DMS79 (cell line): ENCODE measurements at regions not wholly inside any gene's neighbourhood (a gene's known extent, or its start where the extent isn't known, plus 50 kb on each side); places are given as distances from the start of the nearest gene placed in this dataset.
"Not testable (repeated sequence)": the region's sequence is repeated elsewhere in the genome, so short reads cannot be mapped to it uniquely, and the experiment has no call there.

Experiments
- DNase-seq: peaks from one replicate; lab custom pipeline; 2025; lab: John Stamatoyannopoulos, UW

GRCh38 chr4:125591290-125591689, 276.5 kb downstream of the FAT4 start:
- DNase-seq, result no peak

- no peak for DNase-seq
Observed at GRCh38 chr4:125594056-125594602, 279.4 kb downstream of the FAT4 start.

- DNase-seq, result not testable (repeated sequence)
Observed at GRCh38 chr4:125605926-125606325, 291.2 kb downstream of the FAT4 start.

DNA sequence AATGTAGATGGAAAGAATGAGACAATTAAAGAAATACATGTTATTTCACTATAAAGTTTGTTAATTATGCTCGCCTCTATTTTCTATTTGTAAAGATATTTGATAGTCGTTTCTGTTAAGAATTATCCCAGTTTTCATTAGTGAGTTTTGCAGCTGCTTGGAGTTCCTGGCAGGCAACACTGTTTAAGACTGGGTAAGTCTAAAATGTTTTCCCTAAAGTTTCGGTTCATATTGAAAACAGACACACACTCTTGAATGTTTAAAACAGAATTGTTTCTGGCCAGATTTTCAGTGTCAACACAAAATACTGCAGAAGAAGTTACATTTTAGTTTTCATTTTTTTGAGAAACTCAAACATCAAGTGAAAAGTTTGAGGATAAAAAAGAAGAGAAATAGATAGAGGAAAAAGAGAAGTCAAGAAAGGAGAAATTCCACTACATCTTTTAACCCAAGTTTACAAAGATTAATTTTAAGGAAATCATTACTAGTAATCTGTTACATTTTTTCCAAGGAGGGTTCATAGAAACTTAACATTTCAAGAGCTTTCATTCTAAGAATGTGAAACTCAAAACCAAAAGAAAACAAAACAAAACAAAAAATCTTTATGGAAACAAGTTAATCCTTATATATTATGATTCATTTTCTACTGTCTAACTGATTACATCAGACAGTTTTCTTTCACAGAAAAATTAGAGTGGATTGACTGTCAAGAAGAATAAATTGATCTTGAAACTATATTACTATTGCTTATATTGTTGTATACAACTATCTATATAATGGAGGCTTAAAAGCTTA, 305.5 kb downstream of the FAT4 start:
- no peak for DNase-seq

GRCh38 chr4:125624951-125625350, 310.2 kb downstream of the FAT4 start:
- no peak for DNase-seq

DNA sequence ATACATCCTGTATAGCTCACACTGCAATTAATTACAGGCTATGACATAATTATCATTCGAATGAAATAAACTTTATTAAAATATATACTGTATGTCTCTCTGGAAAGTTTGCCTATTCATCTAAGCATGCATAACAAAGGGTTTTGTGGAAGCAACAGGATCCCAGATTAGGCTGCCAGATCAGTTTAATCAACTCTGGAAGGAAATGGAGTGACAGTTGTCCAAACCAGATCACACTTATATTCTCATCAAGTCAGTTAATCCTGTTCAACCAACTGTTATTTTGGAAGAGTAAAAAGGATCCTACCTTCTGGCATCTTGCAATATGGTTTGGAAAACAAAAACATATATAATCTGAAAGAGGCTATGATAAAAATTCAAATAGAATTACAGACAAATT, 312.2 kb downstream of the FAT4 start:
- no peak for DNase-seq

- no peak for DNase-seq
Observed at GRCh38 chr4:125639182-125639621, 324.4 kb downstream of the FAT4 start.

- no peak for DNase-seq
Observed at GRCh38 chr4:125641611-125642010, 326.9 kb downstream of the FAT4 start.

DNA sequence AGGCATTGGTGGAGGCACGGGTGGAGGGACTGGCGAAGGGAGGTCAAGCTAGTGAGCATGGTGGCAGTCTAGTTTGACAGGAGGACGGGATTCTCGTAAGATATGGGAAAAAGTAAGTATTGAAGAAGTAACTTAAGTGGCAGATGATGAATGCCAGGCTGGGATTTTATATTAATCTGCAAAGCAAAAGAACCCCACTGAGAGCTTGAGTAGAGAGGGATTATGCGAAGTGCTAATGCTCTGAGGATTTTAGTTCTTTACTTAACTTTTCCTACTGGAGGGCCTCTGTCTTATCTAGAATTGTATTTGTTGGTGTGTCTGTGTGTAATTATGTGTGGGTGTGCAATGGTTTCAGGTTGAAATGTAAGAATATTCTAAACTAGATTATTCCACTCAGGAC, 327.9 kb downstream of the FAT4 start:
- no peak for DNase-seq

- DNase-seq, result no peak
Observed at GRCh38 chr4:125649452-125649851, 334.7 kb downstream of the FAT4 start.

DNA sequence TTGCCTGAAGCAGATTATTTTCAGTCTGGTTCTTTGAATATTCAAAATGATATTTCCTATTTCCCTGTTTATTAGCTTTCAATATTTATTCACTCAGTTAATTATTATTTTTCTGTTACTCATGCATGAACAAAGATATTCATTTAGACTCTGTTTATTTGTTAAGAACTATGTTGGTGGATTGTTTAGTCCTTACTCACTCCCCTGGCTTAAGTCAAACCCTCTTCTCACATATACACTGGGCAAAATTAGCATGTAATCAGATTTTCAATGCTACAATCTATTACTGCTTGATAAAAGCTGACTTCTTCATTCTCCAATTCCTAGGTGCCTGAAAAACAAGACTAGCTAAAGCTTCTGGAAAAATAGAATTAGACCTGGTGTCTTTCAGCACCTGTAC, 335.8 kb downstream of the FAT4 start:
- DNase-seq, result no peak

DNA sequence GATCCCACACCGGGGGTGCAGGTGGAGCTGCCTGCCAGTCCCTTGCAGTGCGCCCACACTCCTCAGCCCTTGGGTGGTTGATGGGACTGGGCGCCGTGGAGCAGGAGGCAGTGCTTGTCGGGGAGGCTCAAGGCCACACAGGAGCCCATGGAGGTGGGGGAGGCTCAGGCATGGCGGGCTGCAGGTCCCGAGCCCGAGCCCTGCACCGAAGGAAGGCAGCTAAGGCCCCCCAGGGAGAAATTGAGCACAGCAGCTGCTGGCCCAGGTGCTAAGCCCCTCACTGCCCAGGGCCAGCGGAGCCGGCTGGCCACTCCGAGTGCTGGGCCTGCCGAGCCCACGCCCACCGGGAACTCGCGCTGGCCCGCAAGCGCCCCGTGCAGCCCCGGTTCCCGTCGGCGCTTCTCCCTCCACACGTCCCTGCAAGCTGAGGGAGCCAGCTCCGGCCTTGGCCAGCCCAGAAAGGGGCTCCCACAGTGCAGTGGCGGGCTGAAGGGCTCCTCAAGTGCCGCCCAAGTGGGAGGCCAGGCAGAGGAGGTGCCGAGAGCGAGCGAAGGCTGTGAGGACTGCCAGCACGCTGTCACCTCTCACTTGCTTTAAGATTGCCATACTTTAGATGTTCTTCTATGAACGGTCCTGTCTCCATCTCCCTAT, 337.1 kb downstream of the FAT4 start:
- DNase-seq, result not testable (repeated sequence)

GRCh38 chr4:125658773-125659172, 344.0 kb downstream of the FAT4 start:
- no peak for DNase-seq

- DNase-seq, result no peak
Observed at GRCh38 chr4:125663896-125664767, 349.4 kb downstream of the FAT4 start.

DNA sequence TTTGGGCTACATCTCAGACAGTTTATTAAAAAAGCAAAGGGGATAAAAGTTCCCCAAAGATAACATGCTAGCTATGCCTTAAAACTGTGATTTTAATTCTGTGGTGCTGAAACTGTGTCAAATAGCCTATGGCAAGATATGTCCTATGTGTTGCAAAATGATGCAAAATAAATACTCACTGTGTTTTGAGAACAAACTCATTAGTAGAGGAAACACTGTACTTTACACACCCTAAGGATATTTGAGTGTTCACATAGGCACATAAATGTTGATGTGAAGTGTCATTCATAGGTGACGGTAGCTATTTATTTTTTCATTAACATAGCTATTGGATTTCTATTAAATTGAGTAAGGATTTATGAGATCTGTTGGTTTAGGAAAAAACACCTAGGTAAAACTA, 351.9 kb downstream of the FAT4 start:
- no peak for DNase-seq

DNA sequence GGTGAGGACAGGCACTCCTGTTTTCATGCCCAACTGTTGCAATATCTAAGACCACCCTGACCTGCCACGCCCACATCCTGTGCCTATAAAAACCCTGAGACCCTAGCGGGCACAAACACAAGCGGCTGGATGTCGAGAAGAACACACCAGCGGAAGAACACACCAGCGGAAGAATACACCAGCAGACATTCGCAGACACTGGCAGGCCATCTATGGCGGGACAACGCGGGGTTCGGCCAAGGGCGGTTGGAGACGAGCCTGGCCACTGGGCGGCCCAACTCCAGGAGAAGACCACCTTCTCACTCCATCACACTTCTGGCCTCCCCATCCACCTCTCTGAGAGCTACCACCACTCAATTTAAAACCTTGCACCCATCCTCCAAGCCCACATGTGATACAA, 361.4 kb downstream of the FAT4 start:
- DNase-seq, result no peak

- no peak for DNase-seq
Observed at GRCh38 chr4:125676583-125676982, 361.8 kb downstream of the FAT4 start.

- no peak for DNase-seq
Observed at GRCh38 chr4:125677665-125678307, 363.0 kb downstream of the FAT4 start.

DNA sequence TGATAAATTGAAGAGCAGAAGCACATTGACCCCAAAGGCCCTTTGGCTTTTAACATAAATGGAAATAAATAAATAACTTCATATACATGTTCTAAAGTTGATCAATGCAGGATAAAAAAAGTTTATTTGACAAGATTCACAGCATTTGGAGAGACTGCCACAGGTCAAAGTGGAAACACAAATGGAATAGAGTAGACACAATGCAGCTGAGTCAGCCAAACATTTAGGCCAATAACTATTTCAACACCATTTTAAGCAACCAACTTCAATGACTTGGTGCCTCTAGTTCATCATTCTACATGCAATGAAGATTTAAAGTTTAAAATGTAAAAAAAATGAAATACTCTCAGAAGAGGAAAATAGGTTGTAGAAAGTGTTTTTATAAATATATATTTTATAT, 365.2 kb downstream of the FAT4 start:
- no peak for DNase-seq

DNA sequence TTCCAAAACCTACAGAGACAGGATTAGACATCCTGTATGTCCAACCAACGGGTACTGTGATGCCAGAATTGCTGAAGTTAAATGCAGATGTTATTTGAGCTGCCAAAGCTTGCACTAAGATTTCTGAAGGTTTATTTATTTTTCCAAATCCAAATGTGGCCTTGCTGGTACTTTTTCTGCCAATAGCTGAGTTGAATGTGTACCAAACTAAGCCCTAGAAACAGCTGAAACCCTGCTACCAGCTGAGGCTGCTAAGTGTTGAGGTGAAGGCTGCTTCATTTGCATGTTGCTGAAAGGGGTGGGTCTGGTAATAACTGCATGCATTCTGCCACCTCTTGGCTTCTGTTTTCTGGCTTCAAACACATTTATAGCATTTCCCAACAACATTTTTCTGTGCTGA, 366.5 kb downstream of the FAT4 start:
- DNase-seq, result no peak

- no peak for DNase-seq
Observed at GRCh38 chr4:125682730-125683129, 368.0 kb downstream of the FAT4 start.

DNA sequence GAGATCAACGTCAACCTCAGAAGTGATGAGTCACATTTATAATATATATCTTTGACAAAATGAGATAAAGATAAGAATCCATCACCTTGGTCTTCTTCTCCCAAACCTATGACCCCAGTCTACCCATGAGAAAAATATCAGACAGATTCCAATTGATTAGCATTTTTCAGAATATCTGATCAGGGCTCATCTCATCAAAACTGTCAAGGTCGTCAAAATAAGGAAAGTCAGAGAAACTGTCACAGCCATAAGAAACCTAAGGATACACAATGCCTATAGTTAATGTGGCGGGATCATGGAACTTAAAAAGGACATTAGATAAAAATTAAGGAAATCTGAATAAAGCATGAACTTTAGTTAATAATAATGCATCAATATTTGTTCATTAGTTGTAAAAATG, 374.1 kb downstream of the FAT4 start:
- no peak for DNase-seq
